H9 (cell line): ENCODE measurements at regions not wholly inside any gene's neighbourhood (a gene's known extent, or its start where the extent isn't known, plus 50 kb on each side); places are given as distances from the start of the nearest gene placed in this dataset.

Experiments
- DNase-seq: peaks from one replicate; pipeline ENCODE4 v3.0.0-alpha.2; 2017
- H2AFZ ChIP-seq: one replicate; pipeline ENCODE4 v1.6.1; 2013; ENCODE audit warnings: mild to moderate bottlenecking, low read length, control low read depth, moderate library complexity
- H2AK5ac ChIP-seq: 2 replicates; pipeline ENCODE4 v1.6.1; 2013; ENCODE audit warnings: low read length, control low read depth, mixed read lengths; ENCODE audit not compliant: insufficient read length
- H2BK120ac ChIP-seq: one replicate; pipeline ENCODE4 v1.6.1; 2013; ENCODE audit warnings: low read depth, mild to moderate bottlenecking, low read length, control low read depth, inconsistent platforms; ENCODE audit not compliant: poor library complexity, severe bottlenecking
- H2BK12ac ChIP-seq: 2 replicates; pipeline ENCODE4 v1.6.1; 2013; ENCODE audit warnings: low read length, control low read depth, mixed read lengths, low read depth; ENCODE audit not compliant: insufficient read length
- H2BK15ac ChIP-seq: 2 replicates; pipeline ENCODE4 v1.6.1; 2013; ENCODE audit warnings: low read depth, low read length, control low read depth
- H2BK20ac ChIP-seq: one replicate; pipeline ENCODE4 v1.6.1; 2013; ENCODE audit warnings: low read depth, mild to moderate bottlenecking, low read length, control low read depth, inconsistent platforms; ENCODE audit not compliant: poor library complexity, severe bottlenecking
- H2BK5ac ChIP-seq: 2 replicates; pipeline ENCODE4 v1.6.1; 2013; ENCODE audit warnings: low read length, control low read depth, mixed read lengths; ENCODE audit not compliant: insufficient read length
- H3K14ac ChIP-seq: 2 replicates; pipeline ENCODE4 v1.6.1; 2013; ENCODE audit warnings: low read length, control low read depth; ENCODE audit not compliant: insufficient read depth
- H3K18ac ChIP-seq: 2 replicates; pipeline ENCODE4 v1.6.1; 2013; ENCODE audit warnings: low read depth, mild to moderate bottlenecking, mixed read lengths, low read length, control low read depth; ENCODE audit not compliant: insufficient read length
- H3K23ac ChIP-seq: 2 replicates; pipeline ENCODE4 v1.6.1; 2013; ENCODE audit warnings: low read length, control low read depth, mixed read lengths, low read depth; ENCODE audit not compliant: insufficient read length
- H3K23me2 ChIP-seq: 2 replicates; pipeline ENCODE4 v1.6.1; 2013; ENCODE audit warnings: low read depth, mild to moderate bottlenecking, mixed read lengths, low read length, control low read depth; ENCODE audit not compliant: insufficient read length, poor library complexity, severe bottlenecking
- H3K27ac ChIP-seq: 2 replicates; pipeline ENCODE4 v1.5.1; 2013; ENCODE audit warnings: low read length, control low read depth, mixed read lengths, low read depth; ENCODE audit not compliant: insufficient read length
- H3K27me3 ChIP-seq: 2 replicates; pipeline ENCODE4 v1.6.1; 2013; ENCODE audit warnings: low read length, control low read depth, inconsistent platforms; ENCODE audit not compliant: insufficient read depth
- H3K4ac ChIP-seq: 2 replicates; pipeline ENCODE4 v1.6.1; 2013; ENCODE audit warnings: low read depth, mild to moderate bottlenecking, control low read depth, inconsistent platforms, low read length, moderate library complexity
- H3K4me1 ChIP-seq: 2 replicates; pipeline ENCODE4 v1.6.1; 2013; ENCODE audit warnings: low read length, control low read depth, inconsistent platforms; ENCODE audit not compliant: insufficient read depth
- H3K4me2 ChIP-seq: 2 replicates; pipeline ENCODE4 v1.6.1; 2013; ENCODE audit warnings: low read length, control low read depth, mixed read lengths; ENCODE audit not compliant: insufficient read length, insufficient read depth
- H3K56ac ChIP-seq: 2 replicates; pipeline ENCODE4 v1.6.1; 2013; ENCODE audit warnings: low read depth, mild to moderate bottlenecking, mixed read lengths, low read length, control low read depth; ENCODE audit not compliant: insufficient read length
- H3K79me1 ChIP-seq: 2 replicates; pipeline ENCODE4 v1.6.1; 2013; ENCODE audit warnings: low read depth, mild to moderate bottlenecking, moderate library complexity, low read length, control low read depth, inconsistent platforms; ENCODE audit not compliant: insufficient read depth, poor library complexity, severe bottlenecking
- H3K79me2 ChIP-seq: 2 replicates; pipeline ENCODE4 v1.6.1; 2013; ENCODE audit warnings: low read length, control low read depth, inconsistent platforms; ENCODE audit not compliant: insufficient read depth
- H3K9ac ChIP-seq: 2 replicates; pipeline ENCODE4 v1.6.1; 2013; ENCODE audit warnings: low read length, control low read depth, mixed read lengths; ENCODE audit not compliant: insufficient read length; ENCODE audit errors: extremely low read depth
- H3K9me3 ChIP-seq: one replicate; pipeline ENCODE4 v1.6.1; 2013; ENCODE audit warnings: low read depth, low read length, inconsistent platforms; ENCODE audit not compliant: control insufficient read depth
- H3T11ph ChIP-seq: one replicate; pipeline ENCODE4 v1.6.1; 2013; ENCODE audit warnings: mild to moderate bottlenecking, low read length, control low read depth, inconsistent platforms
- H4K20me1 ChIP-seq: one replicate; pipeline ENCODE4 v1.6.1; 2013; ENCODE audit not compliant: control insufficient read depth, insufficient read length, insufficient read depth
- H4K5ac ChIP-seq: 2 replicates; pipeline ENCODE4 v1.6.1; 2013; ENCODE audit warnings: low read depth, mild to moderate bottlenecking, mixed read lengths, low read length, control low read depth; ENCODE audit not compliant: insufficient read length
- H4K8ac ChIP-seq: replicated peaks from 2 replicates; pipeline ENCODE4 v1.6.1; 2013; ENCODE audit warnings: low read length, control low read depth, mixed read lengths, low read depth; ENCODE audit not compliant: insufficient read length
- H4K91ac ChIP-seq: 2 replicates; pipeline ENCODE4 v1.6.1; 2013; ENCODE audit warnings: low read depth, mild to moderate bottlenecking, moderate library complexity, mixed read lengths, low read length, control low read depth; ENCODE audit not compliant: insufficient read length
- H3K27ac Mint-ChIP-seq, 3 experiments: 2 replicates in 2 of 3; 3 replicates in 1 of 3; pipeline ENCODE4 v1.8.0; 2020 to 2021; ENCODE audit warnings: mixed read lengths in 3 of 3, mild to moderate bottlenecking in 1 of 3, moderate library complexity in 1 of 3
- H3K27me3 Mint-ChIP-seq: 2 replicates; pipeline ENCODE4 v1.8.0; 2021; ENCODE audit warnings: low read depth, mild to moderate bottlenecking, moderate library complexity, mixed read lengths
- H3K36me3 Mint-ChIP-seq, 3 experiments: 2 replicates in 2 of 3; 3 replicates in 1 of 3; pipeline ENCODE4 v1.8.0; 2020 to 2021; ENCODE audit warnings: low read depth in 3 of 3, mixed read lengths in 3 of 3; ENCODE audit not compliant: insufficient read depth in 1 of 3
- H3K4me1 Mint-ChIP-seq, 2 experiments: 2 replicates each; pipeline ENCODE4 v1.8.0; 2020; ENCODE audit warnings: mixed read lengths in 2 of 2
- H3K4me3 Mint-ChIP-seq, 2 experiments: 2 replicates in 1 of 2; 3 replicates in 1 of 2; pipeline ENCODE4 v1.8.0; 2020 to 2021; ENCODE audit warnings: mild to moderate bottlenecking in 2 of 2, mixed read lengths in 2 of 2, moderate library complexity in 1 of 2
- H3K9me3 Mint-ChIP-seq, 2 experiments: 2 replicates in 1 of 2; 3 replicates in 1 of 2; pipeline ENCODE4 v1.8.0; 2020; ENCODE audit warnings: mild to moderate bottlenecking in 2 of 2, mixed read lengths in 2 of 2, moderate library complexity in 1 of 2
- WGBS: extraction: QIAGEN DNeasy Blood & Tissue Kit; methylation state at CpG from one replicate; pipeline ENCODE4 v1.1.7; 2013; ENCODE audit warnings: missing lambda C conversion rate, low lambda C conversion rate, mixed read lengths; ENCODE audit not compliant: insufficient read length; ENCODE audit errors: extremely low coverage; 5-methylcytosine and 5-hydroxymethylcytosine counted together
- TF ChIP-seq, protein P1 (sequence below): fragments of 200-600 bp; sonication (generic); conservative IDR thresholded peaks from 3 replicates; pipeline ENCODE4 v1.8.0; 2021; ENCODE audit warnings: antibody characterized with exemption, mild to moderate bottlenecking

DNA sequence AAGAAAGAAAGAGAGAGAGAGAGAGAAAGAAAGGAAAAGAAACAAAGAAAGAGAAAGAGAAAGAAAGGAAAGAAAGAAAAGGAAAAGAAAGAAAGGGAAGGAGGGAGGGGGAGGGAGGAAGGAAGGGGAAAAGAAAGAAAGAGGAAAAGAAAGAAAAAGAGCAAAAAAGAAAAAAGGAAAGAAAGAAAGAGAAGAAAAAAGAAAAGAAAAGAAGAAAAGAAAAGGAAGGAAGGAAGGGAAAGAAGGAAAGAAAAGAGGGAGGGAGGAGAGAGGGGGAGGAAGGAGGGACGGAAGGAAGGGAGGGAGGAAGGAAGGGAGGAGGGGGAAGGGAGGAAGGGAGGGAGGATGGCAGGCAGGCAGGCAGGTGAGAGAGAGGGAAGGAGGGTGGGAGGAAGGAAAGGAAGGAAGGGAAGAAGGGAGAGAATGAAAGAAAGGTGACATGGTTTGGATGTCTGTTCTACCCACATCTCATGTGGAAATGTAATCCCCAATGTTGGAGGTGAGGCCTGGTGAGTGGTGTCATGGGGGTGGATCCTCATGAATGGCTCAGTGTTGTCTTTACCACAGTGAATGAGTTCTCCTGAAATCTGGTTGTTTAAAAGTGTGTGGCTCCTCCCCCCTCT, 83.0 kb upstream of the DCLK2 start:
- H3K27me3 ChIP-seq: no peaks in the 10 kb centered on the region
- no peaks in the 10 kb centered on the region for H3K79me1 ChIP-seq

More for the DNA sequence above, 83.0 kb upstream of the DCLK2 start:
- Histone ChIP-seq H3K9me3 (no peaks in the 10 kb centered on the region), H3K23me2 (no peaks in the 10 kb centered on the region), H3K4ac (no peak overlapping the region), H2BK5ac (no peak overlapping the region), H3K14ac (no peak overlapping the region), H4K8ac (no peak overlapping the region), H2BK120ac (no peak overlapping the region), H2BK15ac (no peak overlapping the region), H4K20me1 (no peaks in the 10 kb centered on the region), H2BK12ac (no peak overlapping the region), H3K56ac (no peak overlapping the region), H3K18ac (no peak overlapping the region), H3K9ac (no peak overlapping the region), H4K91ac (no peak overlapping the region), H3K4me1 (no peaks in the 10 kb centered on the region; the same call in 1 of the 2 replicates), H3K79me2 (no peaks in the 10 kb centered on the region), H3T11ph (no peak overlapping the region), H3K4me2 (no peak overlapping the region), H2BK20ac (no peak overlapping the region), H2AFZ (no peak overlapping the region), H4K5ac (no peak overlapping the region), H2AK5ac (no peak overlapping the region), H3K23ac (no peak overlapping the region), H3K27ac (no peak overlapping the region)
- H3K4me3 Mint-ChIP-seq: no peak overlapping the region
- no peak overlapping the region for H3K27ac Mint-ChIP-seq
- DNase-seq: no peak
- H3K27me3 Mint-ChIP-seq: no peaks in the 10 kb centered on the region
- no peaks in the 10 kb centered on the region for H3K9me3 Mint-ChIP-seq
- no peaks in the 10 kb centered on the region for H3K36me3 Mint-ChIP-seq
- TF ChIP-seq, protein P1, sequence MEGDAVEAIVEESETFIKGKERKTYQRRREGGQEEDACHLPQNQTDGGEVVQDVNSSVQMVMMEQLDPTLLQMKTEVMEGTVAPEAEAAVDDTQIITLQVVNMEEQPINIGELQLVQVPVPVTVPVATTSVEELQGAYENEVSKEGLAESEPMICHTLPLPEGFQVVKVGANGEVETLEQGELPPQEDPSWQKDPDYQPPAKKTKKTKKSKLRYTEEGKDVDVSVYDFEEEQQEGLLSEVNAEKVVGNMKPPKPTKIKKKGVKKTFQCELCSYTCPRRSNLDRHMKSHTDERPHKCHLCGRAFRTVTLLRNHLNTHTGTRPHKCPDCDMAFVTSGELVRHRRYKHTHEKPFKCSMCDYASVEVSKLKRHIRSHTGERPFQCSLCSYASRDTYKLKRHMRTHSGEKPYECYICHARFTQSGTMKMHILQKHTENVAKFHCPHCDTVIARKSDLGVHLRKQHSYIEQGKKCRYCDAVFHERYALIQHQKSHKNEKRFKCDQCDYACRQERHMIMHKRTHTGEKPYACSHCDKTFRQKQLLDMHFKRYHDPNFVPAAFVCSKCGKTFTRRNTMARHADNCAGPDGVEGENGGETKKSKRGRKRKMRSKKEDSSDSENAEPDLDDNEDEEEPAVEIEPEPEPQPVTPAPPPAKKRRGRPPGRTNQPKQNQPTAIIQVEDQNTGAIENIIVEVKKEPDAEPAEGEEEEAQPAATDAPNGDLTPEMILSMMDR: no peak
- peaks cover 0 to 5% of the 10 kb centered on the region in 2 experiments; a peak in 1 of 4 replicates for H3K4me1 Mint-ChIP-seq
- no CpG with 5 or more reads among the region's 1 CpG for WGBS
